ENCODE measurements at regions not wholly inside any gene's neighbourhood (a gene's known extent, or its start where the extent isn't known, plus 50 kb on each side); places are given as distances from the start of the nearest gene placed in this dataset.

GRCh38 chr18:56306797-56307196, 331.6 kb downstream of the TXNL1 start:
- Histone ChIP-seq H2BK120ac (replicated peaks; ENCODE audit: low read depth, low read length) (no peak overlapping the region), H3K27ac (ENCODE audit: low read depth, low read length) (no peak overlapping the region), H3K23ac (ENCODE audit: insufficient read length) (no peak overlapping the region), H3K36me3 (ENCODE audit: control insufficient read depth in 2 of 4, insufficient read depth in 4 of 4, low read length in 3 of 4) (no peaks in the 10 kb centered on the region), H3K18ac (ENCODE audit: extremely low read depth, low read length) (no peak overlapping the region), H3K56ac (replicated peaks; ENCODE audit: insufficient read length, low read depth, low read length) (no peak overlapping the region), H4K8ac (ENCODE audit: extremely low read depth, insufficient read depth, low read length) (no peak overlapping the region), H2BK12ac (ENCODE audit: low read depth, low read length) (no peak overlapping the region), H3K14ac (ENCODE audit: insufficient read length) (no peak overlapping the region), H3K79me1 (ENCODE audit: low read depth, low read length) (no peaks in the 10 kb centered on the region), H3K4me2 (ENCODE audit: insufficient read depth in 1 of 2, low read depth in 2 of 2, low read length in 2 of 2) (no peak overlapping the region), H3K9ac (replicated peaks in 1 of 4; ENCODE audit: extremely low read depth in 1 of 4, low read depth in 3 of 4, low read length in 3 of 4) (no peak overlapping the region), H3K27me3 (replicated peaks in 1 of 4; ENCODE audit: control insufficient read depth in 3 of 4, extremely low read depth in 1 of 4, insufficient read depth in 3 of 4, low read length in 3 of 4) (no peaks in the 10 kb centered on the region), H4K20me1 (replicated peaks in 1 of 2; ENCODE audit: control insufficient read depth in 1 of 2, insufficient read depth in 2 of 2, low read length in 2 of 2) (no peaks in the 10 kb centered on the region), H3K23me2 (ENCODE audit: low read depth, low read length) (no peaks in the 10 kb centered on the region), H2BK15ac (ENCODE audit: low read length) (no peak overlapping the region), H3K9me3 (ENCODE audit: insufficient read depth in 2 of 2, low read depth in 1 of 2, low read length in 1 of 2) (no peaks in the 10 kb centered on the region), H4K91ac (replicated peaks; ENCODE audit: insufficient read length, low read length) (no peak overlapping the region), H4K5ac (ENCODE audit: insufficient read length, low read depth, low read length) (no peak overlapping the region), H3K4me3 (ENCODE audit: extremely low read depth in 1 of 4, insufficient read depth in 2 of 4, low read depth in 3 of 4, low read length in 4 of 4) (no peak overlapping the region), H2BK20ac (ENCODE audit: low read length) (no peak overlapping the region), H2AFZ (ENCODE audit: low read length) (no peak overlapping the region), H3K4me1 (replicated peaks in 1 of 4; ENCODE audit: control insufficient read depth in 3 of 4, insufficient read depth in 4 of 4, low read length in 3 of 4) (no peaks in the 10 kb centered on the region; a peak in 1 of 7 replicates), H3K79me2 (ENCODE audit: control insufficient read depth in 1 of 2, insufficient read depth in 2 of 2, low read length in 2 of 2) (no peaks in the 10 kb centered on the region), H2BK5ac (ENCODE audit: low read depth, low read length) (no peak overlapping the region), H2AK5ac (ENCODE audit: low read depth, low read length) (no peak overlapping the region), H3K4ac (replicated peaks; ENCODE audit: insufficient read length, low read depth, low read length) (no peak overlapping the region)
- ChIA-PET CTCF (ENCODE audit: partially characterized antibody) (interaction anchor here (1.4 to 2.0 kb wide), 2 partner anchors 20 to 269 kb away, joined by 3 to 5 read pairs; no protein-coding TSS in a partner anchor), POLR2A (ENCODE audit: partially characterized antibody) (no interaction called here)
- DNase-seq (ENCODE audit: low read depth in 1 of 2, low spot score in 2 of 2) (no peak), FAIRE-seq (no peak)
- 92% methylated on average over 1 of the region's 1 CpG; no CpG with 5 or more reads in 1 of the 2 experiments for WGBS, 2 experiments (ENCODE audit: extremely low coverage in 1 of 2, insufficient coverage in 1 of 2, insufficient read length in 1 of 2, insufficient replicate concordance in 2 of 2, low coverage in 1 of 2, low lambda C conversion rate in 2 of 2, missing lambda C conversion rate in 1 of 2)
- TF ChIP-seq TBP (IDR thresholded peaks at IDR 0.05; ENCODE audit: low read depth, low read length), result no peak
- TF ChIP-seq RBBP5 (IDR thresholded peaks at IDR 0.05; ENCODE audit: borderline replicate concordance, low read depth, low read length), result no peak
- no peak for TF ChIP-seq SP2 (IDR thresholded peaks at IDR 0.05; ENCODE audit: low read length)
- no peak for TF ChIP-seq CBX8 (IDR thresholded peaks at IDR 0.05; ENCODE audit: borderline replicate concordance, low read depth, low read length)
- no peak for TF ChIP-seq CEBPB (IDR thresholded peaks at IDR 0.05; ENCODE audit: low read depth, low read length)
- no peak for TF ChIP-seq SAP30 (IDR thresholded peaks at IDR 0.05; ENCODE audit: insufficient read depth, insufficient replicate concordance, low read length)
- no peak for TF ChIP-seq GTF2F1 (IDR thresholded peaks at IDR 0.05; ENCODE audit: borderline replicate concordance, low read depth, low read length)
- TF ChIP-seq RNF2 (IDR thresholded peaks at IDR 0.05; ENCODE audit: borderline replicate concordance, low read depth, low read length, missing control alignments, poor library complexity, severe bottlenecking), result no peak
- TF ChIP-seq TAF7 (optimal IDR thresholded peaks at IDR 0.05; ENCODE audit: borderline replicate concordance, low read depth, low read length), result no peak
- no peak for TF ChIP-seq CREB1 (IDR thresholded peaks at IDR 0.05)
- no peak for TF ChIP-seq SP4 (IDR thresholded peaks at IDR 0.05; ENCODE audit: low read length)
- no peak for TF ChIP-seq POU5F1 (IDR thresholded peaks at IDR 0.05; ENCODE audit: low read depth, low read length)
- TF ChIP-seq MAFK (IDR thresholded peaks at IDR 0.05; ENCODE audit: low read depth, low read length), result no peak
- no peak for TF ChIP-seq SRF (IDR thresholded peaks at IDR 0.05; ENCODE audit: low read depth, low read length)

Measured in H1 (cell line).